GM12892 (cell line): ENCODE measurements at regions not wholly inside any gene's neighbourhood (a gene's known extent, or its start where the extent isn't known, plus 50 kb on each side); places are given as distances from the start of the nearest gene placed in this dataset.
"Not testable (repeated sequence)": the region's sequence is repeated elsewhere in the genome, so short reads cannot be mapped to it uniquely, and the experiment has no call there.

Source experiments
- DNase-seq: peaks from one replicate; pipeline ENCODE4 v3.0.0; 2011; ENCODE audit not compliant: insufficient read length
- FAIRE-seq: peaks from 2 replicates; lab custom pipeline; 2011; peaks lifted over from hg19 to GRCh38; lab: Jason Lieb, UNC
- POLR2A ChIP-seq: IDR thresholded peaks from 2 replicates; pipeline ENCODE4 v1.6.1; 2011; ENCODE audit warnings: low read depth, low read length, control low read depth
- POLR2AphosphoS5 ChIP-seq: IDR thresholded peaks from 2 replicates; pipeline ENCODE4 v1.6.1; 2011; ENCODE audit warnings: low read depth, low read length, control low read depth
- TAF1 ChIP-seq: IDR thresholded peaks from 2 replicates; pipeline ENCODE4 v1.6.1; 2011; ENCODE audit warnings: low read depth, mild to moderate bottlenecking, control low read depth, low read length, borderline replicate concordance

DNA sequence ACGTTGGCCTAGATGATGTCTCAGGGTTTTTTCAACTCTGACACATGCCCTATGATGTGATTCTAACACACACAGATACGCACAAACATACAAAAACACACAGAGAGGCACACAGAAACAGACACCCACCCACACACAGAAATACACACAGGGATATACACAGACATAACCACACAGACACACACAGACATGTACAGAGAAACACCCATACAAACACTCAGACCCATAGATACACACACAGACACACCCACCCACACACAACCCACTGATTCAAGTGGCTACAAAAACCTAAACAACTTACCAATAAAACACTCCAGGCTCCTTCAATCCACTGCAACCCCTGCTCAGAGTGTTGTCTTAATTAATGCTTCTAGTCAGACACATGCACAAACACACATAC lies 244.6 kb upstream of the CCL2 start:
- TF ChIP-seq TAF1 (no peak), POLR2A (no peak), POLR2AphosphoS5 (no peak)
- no peak for FAIRE-seq
- no peak for DNase-seq

DNA sequence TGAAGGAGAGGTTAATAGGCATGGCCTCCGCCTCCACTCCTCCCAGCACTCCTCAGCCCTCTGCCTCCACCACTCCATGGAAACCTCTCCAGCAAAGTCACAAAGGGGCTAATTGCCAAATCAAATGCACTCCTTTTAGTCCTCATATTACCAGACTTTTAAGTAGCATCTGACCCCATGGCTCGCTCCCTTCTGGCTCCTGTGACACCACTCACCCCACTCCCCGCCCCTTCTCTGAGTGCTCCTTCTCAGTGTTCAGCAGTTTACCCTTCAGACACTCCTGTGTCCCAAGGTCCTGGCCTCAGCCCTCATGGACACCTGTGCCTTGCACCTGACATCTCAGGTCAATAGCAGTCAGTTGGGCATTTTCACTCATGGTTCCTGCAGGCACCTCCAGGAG lies 243.5 kb upstream of the CCL2 start:
- TF ChIP-seq POLR2A = no peak
- no peak for TF ChIP-seq TAF1
- no peak for TF ChIP-seq POLR2AphosphoS5
- FAIRE-seq (no peak), DNase-seq (no peak)

DNA sequence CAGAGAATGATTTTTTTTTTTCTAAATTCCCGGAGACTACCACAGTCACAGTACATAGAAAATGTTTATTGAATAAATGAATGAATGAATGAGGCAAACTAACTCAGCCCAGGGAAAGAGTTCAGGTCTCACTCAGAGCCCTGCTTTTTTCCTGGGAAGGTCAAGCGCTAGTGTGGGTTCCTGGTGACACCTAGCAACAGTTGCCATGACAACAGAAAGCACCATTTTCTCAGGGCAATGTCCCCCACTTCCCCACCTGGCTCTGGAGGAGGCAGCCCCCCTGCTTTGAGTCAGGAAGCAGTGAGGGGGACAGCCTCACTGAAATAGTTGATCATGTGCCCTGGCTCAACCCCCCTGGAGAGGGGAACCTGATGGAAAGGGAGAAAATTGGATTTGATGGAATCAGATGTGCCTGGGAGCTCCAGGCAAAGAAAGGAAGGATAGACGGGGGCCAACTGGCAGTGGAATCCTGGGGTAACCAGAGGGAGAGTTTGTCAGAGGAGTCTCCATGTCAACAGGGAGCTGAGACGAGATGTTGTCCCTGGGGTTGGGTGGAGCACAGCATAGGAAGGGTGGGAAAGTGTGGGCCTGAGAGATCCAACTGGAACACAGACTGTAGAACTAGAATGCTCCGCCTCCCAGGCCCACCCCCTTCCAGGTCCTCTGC lies 242.2 kb upstream of the CCL2 start:
- TF ChIP-seq TAF1 (no peak), POLR2AphosphoS5 (no peak), POLR2A (no peak)
- FAIRE-seq (no peak), DNase-seq (no peak)

DNA sequence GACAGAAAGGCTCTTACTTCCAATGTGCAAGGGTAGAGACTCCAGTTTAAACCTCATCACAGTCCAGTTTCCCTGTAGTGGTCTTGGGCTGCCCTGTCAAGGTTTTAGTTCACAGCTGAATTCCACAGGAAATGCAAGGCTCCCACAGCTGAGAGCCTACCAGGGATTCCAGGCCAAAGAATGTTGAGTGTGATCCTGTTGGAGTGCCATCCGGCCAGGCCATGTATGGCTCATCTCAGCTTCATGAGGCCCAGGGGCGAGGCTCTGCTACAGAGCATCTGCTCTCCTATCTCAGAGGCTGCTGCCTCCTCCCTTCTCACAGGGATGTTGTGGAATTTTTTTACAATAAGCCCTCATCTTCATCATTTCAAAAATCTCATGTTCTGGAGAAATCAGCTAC lies 239.8 kb upstream of the CCL2 start:
- no peak for TF ChIP-seq POLR2A
- TF ChIP-seq POLR2AphosphoS5 = no peak
- no peak for TF ChIP-seq TAF1
- no peak for FAIRE-seq

DNA sequence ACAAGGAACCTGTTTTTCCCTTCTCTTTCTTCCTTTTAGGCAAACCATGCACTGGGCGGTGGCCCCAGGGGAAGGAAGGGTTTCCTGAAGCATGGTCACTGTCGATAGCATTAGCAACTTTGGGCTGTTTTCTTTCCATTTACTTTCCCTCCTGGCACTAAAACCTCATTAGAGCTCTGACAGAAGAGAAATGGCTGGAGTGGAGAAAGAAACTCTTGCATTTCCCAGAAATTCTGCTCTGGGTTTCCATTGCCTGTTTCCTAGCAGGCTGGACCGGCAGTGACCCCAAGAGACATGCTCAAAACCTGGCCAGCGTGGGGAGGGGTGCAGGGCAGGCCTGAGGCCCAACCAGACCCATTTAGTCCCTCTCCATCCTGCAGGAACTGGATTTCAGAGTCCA lies 230.7 kb upstream of the CCL2 start:
- TF ChIP-seq TAF1 (no peak), POLR2AphosphoS5 (no peak), POLR2A (no peak)
- FAIRE-seq = no peak
- no peak for DNase-seq

More for the DNA sequence above, 239.8 kb upstream of the CCL2 start:
- DNase-seq = no peak

DNA sequence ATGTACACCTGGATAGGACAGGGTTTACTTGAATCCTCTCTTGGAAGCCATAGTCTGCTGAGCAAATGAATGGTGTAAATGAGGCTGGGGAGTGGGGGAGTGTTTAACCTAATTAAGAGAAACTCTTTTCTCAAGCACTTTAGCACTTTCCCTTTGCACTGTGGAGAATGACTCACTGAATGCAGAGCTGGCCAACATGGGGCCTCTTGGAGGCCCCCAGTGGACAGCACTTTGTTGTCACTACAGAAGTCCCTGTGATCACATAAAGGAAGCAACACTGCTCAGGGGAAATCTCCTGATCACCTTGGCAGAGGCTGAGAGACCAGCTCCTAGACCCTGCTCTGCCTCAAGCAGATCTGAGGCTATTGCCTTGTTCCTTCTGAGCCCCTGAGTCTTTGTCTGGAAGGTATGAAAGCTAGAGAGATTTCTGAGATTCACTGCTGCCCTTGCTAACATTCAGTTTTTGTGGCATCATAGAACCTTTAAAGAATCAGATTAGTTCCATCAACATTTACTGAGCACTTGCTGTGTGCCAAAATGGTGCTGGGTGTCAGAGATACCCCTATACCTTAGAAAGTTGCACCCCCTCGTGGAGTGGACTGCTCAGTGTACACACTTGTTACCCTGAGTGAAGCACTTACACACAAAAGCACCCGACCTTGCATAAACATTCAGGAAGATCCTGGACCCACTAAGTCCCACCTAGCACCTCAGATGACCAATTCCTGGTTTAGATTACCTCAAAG lies 230.1 kb upstream of the CCL2 start:
- no peak for FAIRE-seq
- TF ChIP-seq POLR2AphosphoS5 (no peak), TAF1 (no peak), POLR2A (no peak)
- DNase-seq = no peak

DNA sequence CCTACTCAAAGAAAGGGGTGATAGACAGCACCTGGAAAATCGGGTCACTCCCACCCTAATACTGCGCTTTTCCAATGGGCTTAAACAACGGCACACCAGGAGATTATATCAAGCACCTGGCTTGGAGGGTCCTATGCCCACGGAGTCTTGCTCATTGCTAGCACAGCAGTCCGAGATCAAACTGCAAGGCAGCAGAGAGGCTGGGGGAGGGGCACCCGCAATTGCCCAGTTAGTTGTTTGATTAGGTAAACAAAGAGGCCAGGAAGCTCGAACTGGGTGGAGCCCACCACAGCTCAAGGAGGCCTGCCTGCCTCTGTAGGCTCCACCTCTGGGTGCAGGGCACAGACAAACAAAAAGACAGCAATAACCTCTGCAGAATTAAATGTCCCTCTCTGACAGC lies 224.5 kb upstream of the CCL2 start:
- FAIRE-seq, DNase-seq: not testable (repeated sequence)

DNA sequence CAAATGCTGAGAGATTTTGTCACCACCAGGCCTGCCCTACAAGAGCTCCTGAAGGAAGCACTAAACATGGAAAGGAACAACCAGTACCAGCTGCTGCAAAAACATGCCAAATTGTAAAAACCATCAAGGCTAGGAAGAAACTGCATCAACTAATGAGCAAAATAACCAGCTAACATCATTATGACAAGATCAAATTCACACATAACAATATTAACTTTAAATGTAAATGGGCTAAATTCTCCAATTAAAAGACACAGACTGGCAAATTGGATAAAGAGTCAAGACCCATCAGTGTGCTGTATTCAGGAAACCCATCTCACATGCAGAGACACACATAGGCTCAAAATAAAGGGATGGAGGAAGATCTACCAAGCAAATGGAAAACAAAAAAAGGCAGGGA lies 222.8 kb upstream of the CCL2 start:
- FAIRE-seq, DNase-seq: not testable (repeated sequence)

DNA sequence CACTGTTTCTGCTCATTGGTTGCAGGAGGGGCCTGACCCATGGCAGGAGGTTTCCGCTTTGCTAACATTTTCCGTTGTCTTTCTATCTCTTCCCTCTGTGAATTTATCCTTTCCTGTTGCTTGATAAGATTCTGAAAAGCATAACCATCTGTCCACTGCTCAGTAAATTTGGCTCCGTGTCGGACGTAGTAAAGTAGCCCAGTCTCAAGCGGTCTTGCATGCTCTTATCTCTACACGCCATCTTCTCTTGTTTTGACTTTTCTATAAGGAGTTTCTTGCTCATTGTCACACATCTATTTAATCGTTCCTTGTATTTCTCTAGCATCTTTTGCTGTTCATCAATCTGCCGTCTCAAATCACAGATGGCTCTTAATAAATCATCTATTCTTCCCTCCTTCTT lies 216.3 kb upstream of the CCL2 start:
- DNase-seq, FAIRE-seq: not testable (repeated sequence)

DNA sequence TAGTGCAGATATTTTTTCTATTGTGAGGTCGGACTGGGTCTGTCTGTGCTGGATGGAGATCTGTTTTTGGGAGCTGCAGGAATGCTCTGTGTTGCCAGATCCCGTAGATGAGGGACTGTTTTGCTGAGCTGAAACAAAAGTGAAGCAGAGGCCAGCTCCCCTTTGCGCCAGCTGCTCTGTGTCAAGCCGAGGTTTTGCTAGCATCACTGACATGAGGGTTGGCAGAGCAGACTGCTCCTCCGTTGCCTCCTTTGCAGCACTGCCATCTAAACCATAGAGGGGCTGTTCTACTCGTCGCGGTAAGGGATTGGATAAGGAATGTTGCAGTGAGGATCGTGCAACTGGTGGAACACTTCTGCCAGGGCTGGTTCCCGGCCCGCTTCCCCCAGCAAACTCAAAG lies 215.9 kb upstream of the CCL2 start:
- not testable (repeated sequence) for DNase-seq, FAIRE-seq

DNA sequence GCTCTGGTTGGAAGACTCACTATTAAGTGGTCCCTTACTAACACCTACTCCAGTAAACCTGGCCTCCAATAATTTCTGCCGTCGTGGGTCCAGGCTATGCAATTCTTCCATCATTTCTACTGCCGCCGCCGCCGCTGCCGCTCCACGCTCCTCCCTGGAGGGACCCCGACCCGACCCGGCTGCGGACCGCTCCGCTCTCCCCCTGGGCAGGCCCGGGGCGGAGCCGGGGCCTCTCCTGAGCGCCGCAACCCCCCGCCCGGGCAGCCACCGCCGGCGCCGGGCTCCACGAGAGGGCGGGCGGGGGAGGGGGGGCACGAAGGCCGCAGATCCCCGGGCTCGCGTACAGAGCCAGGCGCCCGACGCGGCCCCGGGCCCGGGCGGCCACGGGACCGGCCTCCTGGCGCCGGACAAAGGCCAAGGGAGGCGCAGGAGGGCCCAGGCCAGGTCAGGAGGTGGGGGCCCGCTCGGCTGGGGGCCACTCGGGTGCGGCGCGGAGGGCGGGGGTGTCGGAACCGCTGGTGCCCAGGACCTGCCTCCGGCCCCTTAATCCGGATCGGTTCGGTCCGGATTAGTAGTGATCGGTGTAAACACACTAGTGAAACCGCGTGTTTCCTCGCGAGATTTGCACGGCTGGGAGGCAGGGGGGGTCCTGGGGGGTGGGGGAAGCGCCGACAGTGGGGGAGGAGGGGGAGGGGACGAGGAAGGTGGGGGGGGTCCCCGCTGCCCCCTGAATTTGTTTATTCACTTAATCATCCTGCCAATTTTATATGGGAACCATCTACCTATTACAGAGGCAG lies 215.1 kb upstream of the CCL2 start:
- not testable (repeated sequence) for DNase-seq, FAIRE-seq

DNA sequence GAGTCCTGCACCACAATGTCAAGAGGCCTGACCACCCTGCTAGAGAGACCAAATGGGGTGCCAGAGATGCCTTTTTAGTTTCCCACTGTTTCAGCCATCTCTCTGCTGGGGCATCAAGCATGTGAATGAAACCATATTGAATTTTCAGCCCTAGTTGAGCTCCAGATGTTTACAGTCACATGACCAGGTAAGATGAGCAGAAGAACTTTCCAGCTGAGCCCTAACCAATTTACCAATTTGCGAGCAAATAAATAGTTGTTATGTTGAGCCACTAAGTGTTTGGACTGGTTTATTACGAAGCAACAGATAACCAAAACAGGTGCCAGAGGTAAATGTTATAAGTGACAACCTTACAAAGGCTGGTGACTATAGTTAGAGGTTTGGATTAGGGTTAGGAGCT lies 209.1 kb upstream of the CCL2 start:
- TF ChIP-seq TAF1 (no peak), POLR2AphosphoS5 (no peak), POLR2A (no peak)
- FAIRE-seq (no peak), DNase-seq (no peak)

DNA sequence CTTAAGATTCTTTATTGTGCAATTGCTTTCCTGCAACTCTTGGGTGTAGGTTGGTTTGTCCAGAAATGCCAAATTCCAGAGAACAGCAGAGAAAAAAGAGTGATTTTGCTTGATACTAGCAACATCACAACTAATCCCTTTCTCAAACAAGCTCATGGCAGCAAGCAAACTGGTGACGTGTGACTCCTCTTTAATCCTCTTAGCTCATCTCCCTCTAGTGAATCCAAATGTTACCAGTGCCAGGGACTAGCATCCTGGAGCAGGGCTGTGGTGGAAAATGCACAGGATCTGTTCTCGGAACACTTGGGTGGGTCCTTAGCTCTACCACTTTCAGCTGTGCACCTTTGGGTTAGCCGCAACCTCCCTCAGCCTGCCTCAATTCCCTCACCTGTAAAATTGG lies 204.0 kb upstream of the CCL2 start:
- DNase-seq = no peak
- TF ChIP-seq TAF1 = no peak
- no peak for TF ChIP-seq POLR2A
- no peak for TF ChIP-seq POLR2AphosphoS5
- FAIRE-seq = no peak

DNA sequence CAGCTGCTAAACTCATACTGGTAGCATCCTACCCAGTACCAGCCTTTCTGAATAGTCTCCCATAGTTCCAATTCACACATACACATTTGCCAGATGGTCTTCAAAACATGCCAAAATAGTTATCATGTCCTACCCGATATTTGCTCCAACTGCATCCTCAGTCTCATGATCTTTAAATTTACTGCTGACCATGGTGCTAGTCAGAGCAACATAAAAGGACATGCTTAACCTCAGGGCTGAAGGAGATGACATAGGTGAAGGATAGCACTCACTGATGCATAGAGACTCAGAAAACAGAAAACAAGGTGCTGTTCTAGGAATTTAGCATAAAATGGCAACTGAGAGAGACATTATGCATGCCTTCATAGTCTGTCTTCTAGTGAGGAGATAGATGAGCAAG lies 200.6 kb upstream of the CCL2 start:
- DNase-seq = no peak
- TF ChIP-seq POLR2AphosphoS5 = no peak
- no peak for TF ChIP-seq TAF1
- no peak for TF ChIP-seq POLR2A
- no peak for FAIRE-seq
